GM12878 (cell line): ENCODE measurements at regions not wholly inside any gene's neighbourhood (a gene's known extent, or its start where the extent isn't known, plus 50 kb on each side); places are given as distances from the start of the nearest gene placed in this dataset.

ENCODE experiments used
- ATAC-seq: fragments of 200-7000 bp; cut with Tn5 transposase; 3 replicates; pipeline ENCODE4 v1.9.1; 2020; ENCODE audit warnings: mild to moderate bottlenecking, moderate library complexity
- BruUV-seq: library from RNA; stranded (reverse); fragments of 400-500 nt; replicated peaks from 2 replicates; lab custom pipeline; 2021; lab: Mats Ljungman, UMichigan
- CTCF ChIA-PET: fragments of 300-600 bp; sonication (Branson Sonifier 250); formaldehyde crosslinking; extraction: SDS; loops from one replicate; lab custom pipeline; 2021; ENCODE audit warnings: inconsistent platforms; lab: Yijun Ruan, JAX
- POLR2A ChIA-PET: fragments of 350-600 bp; formaldehyde crosslinking; extraction: SDS; loops from one replicate; lab custom pipeline; 2021; ENCODE audit warnings: inconsistent platforms; lab: Charles Lee
- RAD21 ChIA-PET: fragments of 300-600 bp; sonication (Branson Sonifier 250); formaldehyde crosslinking; loops from one replicate; lab custom pipeline; 2023; ENCODE audit warnings: antibody characterized with exemption; ENCODE audit not compliant: unreplicated experiment; lab: Charles Lee
- SMC1A ChIA-PET: fragments of 300-600 bp; sonication (Branson Sonifier 250); formaldehyde crosslinking; loops from one replicate; lab custom pipeline; 2023; ENCODE audit not compliant: unreplicated experiment, uncharacterized antibody; lab: Charles Lee
- DNase-seq: peaks from one replicate; pipeline ENCODE4 v3.0.0-alpha.2; 2011; ENCODE audit warnings: low read depth, low spot score
- FAIRE-seq: peaks from 3 replicates; lab custom pipeline; 2011; peaks lifted over from hg19 to GRCh38; lab: Jason Lieb, UNC
- H2AFZ ChIP-seq: 2 replicates; pipeline ENCODE4 v1.6.0; 2011; ENCODE audit warnings: low read depth, low read length, control low read depth; ENCODE audit not compliant: control insufficient read depth
- H3K27ac ChIP-seq: 2 replicates; pipeline ENCODE4 v1.5.1; 2011; ENCODE audit warnings: control low read depth; ENCODE audit not compliant: control insufficient read depth, insufficient read depth
- H3K27me3 ChIP-seq, 2 experiments: replicated peaks in 1 of 2; 2 replicates each; pipeline versions ENCODE4 v1.6.0 to v1.6.1; 2011; ENCODE audit warnings: low read length in 1 of 2; ENCODE audit not compliant: control insufficient read depth in 2 of 2, insufficient read depth in 2 of 2
- H3K36me3 ChIP-seq, 2 experiments: 2 replicates each; pipeline ENCODE4 v1.5.1; 2011; ENCODE audit warnings: low read length in 1 of 2; ENCODE audit not compliant: control insufficient read depth in 2 of 2, insufficient read depth in 2 of 2
- H3K4me1 ChIP-seq: 2 replicates; pipeline ENCODE4 v1.6.1; 2011; ENCODE audit warnings: mild to moderate bottlenecking, low read length, moderate library complexity, mixed read lengths; ENCODE audit not compliant: control insufficient read depth, insufficient read depth
- H3K4me2 ChIP-seq: 2 replicates; pipeline ENCODE4 v1.6.0; 2011; ENCODE audit warnings: control low read depth; ENCODE audit not compliant: control insufficient read depth, insufficient read depth
- H3K4me3 ChIP-seq: fragments of 200-600 bp; sonication (generic); 2 replicates; pipeline ENCODE4 v1.5.1; 2016
- H3K79me2 ChIP-seq: 2 replicates; pipeline ENCODE4 v1.6.0; 2011; ENCODE audit warnings: low read length; ENCODE audit not compliant: control insufficient read depth, insufficient read depth
- H3K9ac ChIP-seq: 2 replicates; pipeline ENCODE4 v1.8.0; 2011; ENCODE audit warnings: low read length, control low read depth, mixed read lengths; ENCODE audit not compliant: control insufficient read depth, insufficient read depth
- H3K9me3 ChIP-seq: replicated peaks from 3 replicates; pipeline ENCODE4 v1.5.1; 2011; ENCODE audit warnings: mild to moderate bottlenecking, low read length; ENCODE audit not compliant: control insufficient read depth, insufficient read depth
- H4K20me1 ChIP-seq: 2 replicates; pipeline ENCODE4 v1.6.0; 2011; ENCODE audit not compliant: control insufficient read depth, insufficient read depth
- FOXM1 ChIP-seq: IDR thresholded peaks from 2 replicates; pipeline ENCODE4 v1.6.1; 2012; ENCODE audit warnings: low read depth, mild to moderate bottlenecking, inconsistent platforms, low read length, moderate library complexity
- MTA2 ChIP-seq: fragments of 450-650 bp; IDR thresholded peaks from 2 replicates; pipeline ENCODE4 v1.6.1; 2016; ENCODE audit warnings: low read depth, mild to moderate bottlenecking, moderate library complexity
- MXI1 ChIP-seq: fragments of 150-350 bp; IDR thresholded peaks from 2 replicates; pipeline ENCODE4 v1.6.1; 2011; ENCODE audit warnings: low read depth, mild to moderate bottlenecking, inconsistent platforms, low read length, improper control_type of control experiment
- NFXL1 ChIP-seq: fragments of 450-650 bp; IDR thresholded peaks from 2 replicates; pipeline ENCODE4 v1.6.1; 2017; ENCODE audit warnings: antibody characterized with exemption, mild to moderate bottlenecking, borderline replicate concordance
- POLR2A ChIP-seq: IDR thresholded peaks from 2 replicates; pipeline ENCODE4 v1.6.1; 2011; ENCODE audit warnings: low read depth, mild to moderate bottlenecking, low read length
- RAD51 ChIP-seq: fragments of 450-650 bp; IDR thresholded peaks from 2 replicates; pipeline ENCODE4 v1.6.1; 2016; ENCODE audit warnings: moderate library complexity, mild to moderate bottlenecking, inconsistent platforms
- RELA ChIP-seq: fragments of 450-650 bp; IDR thresholded peaks from 2 replicates; pipeline ENCODE4 v1.8.0; 2014; ENCODE audit warnings: borderline replicate concordance; ENCODE audit not compliant: partially characterized antibody
- SPI1 ChIP-seq: IDR thresholded peaks from 2 replicates; pipeline ENCODE4 v1.6.1; 2011; ENCODE audit warnings: low read depth, mild to moderate bottlenecking, low read length, moderate library complexity, borderline replicate concordance; ENCODE audit not compliant: insufficient read depth
- SUZ12 ChIP-seq: fragments of 200-600 bp; sonication (generic); IDR thresholded peaks from one replicate; pipeline ENCODE4 v1.6.1; 2018; ENCODE audit warnings: antibody characterized with exemption, mild to moderate bottlenecking; ENCODE audit not compliant: unreplicated experiment
- YBX1 ChIP-seq: fragments of 450-650 bp; IDR thresholded peaks from 2 replicates; pipeline ENCODE4 v1.6.1; 2016; ENCODE audit warnings: antibody characterized with exemption
- YY1 ChIP-seq: IDR thresholded peaks from 2 replicates; pipeline ENCODE4 v1.6.1; 2011; ENCODE audit warnings: low read depth, mild to moderate bottlenecking, low read length
- ZNF622 ChIP-seq: fragments of 450-650 bp; IDR thresholded peaks from 2 replicates; pipeline ENCODE4 v1.6.1; 2017; ENCODE audit warnings: mild to moderate bottlenecking, inconsistent platforms
- ZZZ3 ChIP-seq: IDR thresholded peaks from 2 replicates; pipeline ENCODE4 v1.6.1; 2011; ENCODE audit warnings: low read depth; ENCODE audit not compliant: control insufficient read depth, insufficient read length
- WGBS: methylation state at CpG from one replicate; pipeline ENCODE4 v1.1.6; 2016; ENCODE audit warnings: low lambda C conversion rate; ENCODE audit not compliant: insufficient replicate concordance, insufficient coverage; ENCODE audit errors: missing lambda C conversion rate; 5-methylcytosine and 5-hydroxymethylcytosine counted together
- in situ Hi-C: fragments of 300-500 bp; cut with MboI; formaldehyde crosslinking; loops from 9 replicates; pipeline ENCODE4 v1.14.3; 2018; ENCODE audit warnings: mixed read lengths
- intact Hi-C: fragments of 100-400 bp; cut with micrococcal nuclease; formaldehyde crosslinking; loops from one replicate; pipeline ENCODE4 v1.14.2; 2022; ENCODE audit not compliant: unreplicated experiment
- TF ChIP-seq, protein P1 (sequence below): fragments of 450-650 bp; IDR thresholded peaks from 2 replicates; pipeline ENCODE4 v1.6.1; 2017; ENCODE audit warnings: mild to moderate bottlenecking, low read depth, inconsistent platforms; ENCODE audit not compliant: poor library complexity, severe bottlenecking
- TF ChIP-seq, protein P2 (sequence below): IDR thresholded peaks from 2 replicates; pipeline ENCODE4 v1.6.1; 2012; ENCODE audit warnings: low read depth, low read length, improper control_type of control experiment

DNA sequence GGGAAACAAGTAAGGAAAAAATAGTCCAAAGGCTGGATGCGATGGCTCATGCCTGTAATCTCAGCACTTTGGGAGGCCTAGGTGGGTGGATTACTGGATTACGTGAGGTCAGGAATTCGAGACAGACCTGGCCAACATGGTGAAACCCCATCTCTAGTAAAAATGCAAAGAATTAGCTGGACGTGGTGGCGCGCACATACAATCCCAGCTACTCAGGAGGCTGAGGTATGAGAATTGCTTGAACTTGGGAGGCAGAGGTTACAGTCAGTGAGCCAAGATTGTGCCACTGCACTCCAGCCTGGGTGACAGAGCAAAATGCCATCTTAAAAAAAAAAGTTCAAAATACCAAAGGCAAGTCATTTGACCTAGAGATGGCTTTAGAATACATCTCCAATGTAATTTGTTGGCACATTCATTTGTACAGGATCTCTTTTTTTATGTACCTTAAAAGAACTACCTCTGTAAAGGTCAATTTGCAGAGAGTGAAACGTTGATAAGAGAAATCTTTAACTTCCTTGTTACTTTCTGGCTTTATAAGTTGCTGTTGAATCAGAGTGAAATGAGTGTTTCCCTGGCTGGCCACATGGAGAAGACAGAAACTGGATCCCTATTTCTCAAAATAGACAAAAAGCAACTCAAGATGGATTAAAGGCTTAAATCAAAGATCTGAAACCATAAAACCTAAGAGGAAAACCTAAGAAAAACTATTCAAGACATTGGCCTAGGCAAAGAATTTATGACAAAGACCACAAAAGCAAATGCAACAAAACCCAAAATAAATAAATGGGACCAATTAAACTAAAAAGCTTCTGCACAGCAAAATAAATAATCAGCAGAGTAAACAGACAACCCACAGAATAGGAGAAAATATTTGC, 260.7 kb downstream of the KLF6 start:
- no peak overlapping the region for H2AFZ ChIP-seq
- RAD21 ChIA-PET, result no interaction called here
- WGBS, result 55% methylated on average over 7 of the region's 7 CpGs

More for the DNA sequence above, 260.7 kb downstream of the KLF6 start:
- Histone ChIP-seq H3K4me1 (no peaks in the 10 kb centered on the region), H3K9me3 (no peaks in the 10 kb centered on the region; the same call in 2 of the 3 replicates), H3K36me3 (no peaks in the 10 kb centered on the region), H3K9ac (no peak overlapping the region), H3K79me2 (no peaks in the 10 kb centered on the region), H3K27ac (no peak overlapping the region), H3K27me3 (no peaks in the 10 kb centered on the region), H3K4me3 (no peak overlapping the region), H3K4me2 (no peak overlapping the region), H4K20me1 (no peaks in the 10 kb centered on the region)
- no TSS peak for BruUV-seq
- ChIA-PET SMC1A (interaction anchor here (0.6 kb wide), 1 partner anchor 106 kb away, joined by 3 read pairs; no protein-coding TSS in a partner anchor), POLR2A (no interaction called here), CTCF (no interaction called here)
- DNase-seq (no peak), FAIRE-seq (no peak), ATAC-seq (no peak)
- no peak for TF ChIP-seq ZZZ3
- TF ChIP-seq, protein P1, sequence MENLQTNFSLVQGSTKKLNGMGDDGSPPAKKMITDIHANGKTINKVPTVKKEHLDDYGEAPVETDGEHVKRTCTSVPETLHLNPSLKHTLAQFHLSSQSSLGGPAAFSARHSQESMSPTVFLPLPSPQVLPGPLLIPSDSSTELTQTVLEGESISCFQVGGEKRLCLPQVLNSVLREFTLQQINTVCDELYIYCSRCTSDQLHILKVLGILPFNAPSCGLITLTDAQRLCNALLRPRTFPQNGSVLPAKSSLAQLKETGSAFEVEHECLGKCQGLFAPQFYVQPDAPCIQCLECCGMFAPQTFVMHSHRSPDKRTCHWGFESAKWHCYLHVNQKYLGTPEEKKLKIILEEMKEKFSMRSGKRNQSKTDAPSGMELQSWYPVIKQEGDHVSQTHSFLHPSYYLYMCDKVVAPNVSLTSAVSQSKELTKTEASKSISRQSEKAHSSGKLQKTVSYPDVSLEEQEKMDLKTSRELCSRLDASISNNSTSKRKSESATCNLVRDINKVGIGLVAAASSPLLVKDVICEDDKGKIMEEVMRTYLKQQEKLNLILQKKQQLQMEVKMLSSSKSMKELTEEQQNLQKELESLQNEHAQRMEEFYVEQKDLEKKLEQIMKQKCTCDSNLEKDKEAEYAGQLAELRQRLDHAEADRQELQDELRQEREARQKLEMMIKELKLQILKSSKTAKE, result no peak
- no peak for TF ChIP-seq SUZ12
- no peak for TF ChIP-seq NFXL1
- TF ChIP-seq, protein P2, sequence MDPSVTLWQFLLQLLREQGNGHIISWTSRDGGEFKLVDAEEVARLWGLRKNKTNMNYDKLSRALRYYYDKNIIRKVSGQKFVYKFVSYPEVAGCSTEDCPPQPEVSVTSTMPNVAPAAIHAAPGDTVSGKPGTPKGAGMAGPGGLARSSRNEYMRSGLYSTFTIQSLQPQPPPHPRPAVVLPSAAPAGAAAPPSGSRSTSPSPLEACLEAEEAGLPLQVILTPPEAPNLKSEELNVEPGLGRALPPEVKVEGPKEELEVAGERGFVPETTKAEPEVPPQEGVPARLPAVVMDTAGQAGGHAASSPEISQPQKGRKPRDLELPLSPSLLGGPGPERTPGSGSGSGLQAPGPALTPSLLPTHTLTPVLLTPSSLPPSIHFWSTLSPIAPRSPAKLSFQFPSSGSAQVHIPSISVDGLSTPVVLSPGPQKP, result no peak
- no peak for TF ChIP-seq YY1
- TF ChIP-seq MXI1, result no peak
- no peak for TF ChIP-seq RAD51
- TF ChIP-seq YBX1, result no peak
- no peak for TF ChIP-seq FOXM1
- TF ChIP-seq MTA2, result no peak
- no peak for TF ChIP-seq RELA
- no peak for TF ChIP-seq SPI1
- no peak for TF ChIP-seq ZNF622
- TF ChIP-seq POLR2A, result no peak
- intact Hi-C loops (no loop called here), in situ Hi-C loops (no loop called here)
